AG09319 (cell line): ENCODE measurements at regions not wholly inside any gene's neighbourhood (a gene's known extent, or its start where the extent isn't known, plus 50 kb on each side); places are given as distances from the start of the nearest gene placed in this dataset.

Experiments used
- DNase-seq: peaks from one replicate; pipeline ENCODE4 v3.0.0-alpha.2; 2010; ENCODE audit warnings: low read depth; ENCODE audit errors: extremely low read depth
- CTCF ChIP-seq: IDR thresholded peaks from 2 replicates; pipeline ENCODE4 v1.5.1; 2011; ENCODE audit warnings: low read depth, mild to moderate bottlenecking, inconsistent platforms, low read length, moderate library complexity

GRCh38 chr2:155010925-155011324 is 312.4 kb downstream of the KCNJ3 start:
- no peak for TF ChIP-seq CTCF
- no peak for DNase-seq

DNA sequence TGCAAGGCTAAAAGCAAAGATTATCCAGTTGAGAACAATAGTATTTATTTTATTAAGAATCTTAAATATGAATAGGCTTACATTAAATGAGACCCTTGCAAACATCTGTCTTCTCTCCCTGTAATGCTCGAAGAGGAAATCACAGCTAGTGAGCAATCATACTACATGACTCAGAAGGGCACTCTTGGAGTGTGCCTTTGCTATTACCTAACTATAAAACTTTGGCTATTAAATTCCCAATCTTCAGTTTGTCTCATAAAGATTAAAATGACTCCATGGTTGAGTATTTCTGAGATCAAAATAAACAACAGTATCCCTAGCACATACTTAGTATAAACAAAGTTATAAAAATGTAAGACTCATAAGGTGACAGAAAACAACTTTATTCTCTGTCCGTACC is 296.9 kb downstream of the KCNJ3 start:
- TF ChIP-seq CTCF: no peak
- no peak for DNase-seq

DNA sequence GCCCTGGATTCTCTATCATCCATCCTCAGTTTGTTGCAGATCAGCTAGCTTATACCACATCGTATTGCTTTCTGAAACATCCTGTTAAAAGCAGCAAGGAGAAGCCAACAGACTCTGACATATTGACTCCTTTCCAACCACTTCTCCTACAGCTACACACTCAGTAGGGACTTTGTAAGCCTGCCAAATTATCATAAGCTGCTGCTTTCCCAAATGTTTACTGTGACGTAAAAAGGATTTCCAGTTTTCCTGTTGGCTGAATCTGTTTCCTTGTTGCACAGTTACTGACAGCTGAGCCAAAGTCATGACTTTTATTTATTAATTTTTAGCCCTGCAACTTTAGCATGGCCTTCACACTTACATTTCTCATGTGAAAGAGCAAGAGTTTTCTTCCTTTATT is 294.3 kb downstream of the KCNJ3 start:
- no peak for TF ChIP-seq CTCF
- no peak for DNase-seq

- no peak for DNase-seq
- no peak for TF ChIP-seq CTCF
These were observed 280.2 kb downstream of the KCNJ3 start for GRCh38 chr2:154978710-154979109.

DNA sequence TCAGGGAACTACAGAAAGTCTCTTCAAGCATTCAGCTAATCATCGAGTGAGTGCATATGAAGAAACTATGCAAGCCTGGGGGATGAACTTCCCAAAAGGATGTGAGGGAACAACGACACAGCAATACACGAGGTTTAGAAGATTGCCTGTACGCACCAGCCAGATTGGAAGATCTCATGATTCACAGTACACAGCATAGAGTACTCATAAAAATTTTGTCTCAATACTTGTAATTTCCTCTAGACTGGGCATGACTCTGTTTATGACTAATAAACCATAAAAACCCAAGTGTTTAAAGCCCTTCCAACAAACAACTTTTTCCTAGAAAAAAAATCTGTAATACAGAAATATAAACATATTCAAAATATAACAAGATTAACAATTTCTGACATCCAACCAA is 279.7 kb downstream of the KCNJ3 start:
- DNase-seq: no peak
- TF ChIP-seq CTCF: no peak

- DNase-seq: no peak
- TF ChIP-seq CTCF: no peak
These were observed 275.5 kb downstream of the KCNJ3 start for GRCh38 chr2:154974041-154974440.

DNA sequence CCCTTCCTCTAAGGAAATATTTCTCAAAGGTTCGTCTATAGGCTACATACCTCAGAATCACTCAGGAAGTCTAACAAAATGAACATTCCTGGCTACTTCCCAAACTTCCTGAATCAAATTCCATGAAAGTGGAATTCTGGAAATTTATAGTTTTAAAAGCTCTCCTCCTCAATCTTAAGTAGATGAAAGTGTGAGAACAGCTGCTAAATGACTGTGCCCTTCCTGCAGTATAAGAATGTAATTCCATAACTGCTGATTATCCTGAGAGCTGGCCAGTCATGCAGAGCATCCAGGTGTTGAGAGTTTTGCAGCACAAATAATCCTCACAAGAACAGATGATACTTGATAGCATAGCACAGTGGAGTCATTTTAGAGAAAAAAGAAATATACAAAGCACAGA is 265.0 kb downstream of the KCNJ3 start:
- TF ChIP-seq CTCF: no peak
- DNase-seq: no peak
